ENCODE measurements at regions not wholly inside any gene's neighbourhood (a gene's known extent, or its start where the extent isn't known, plus 50 kb on each side); places are given as distances from the start of the nearest gene placed in this dataset.

DNA sequence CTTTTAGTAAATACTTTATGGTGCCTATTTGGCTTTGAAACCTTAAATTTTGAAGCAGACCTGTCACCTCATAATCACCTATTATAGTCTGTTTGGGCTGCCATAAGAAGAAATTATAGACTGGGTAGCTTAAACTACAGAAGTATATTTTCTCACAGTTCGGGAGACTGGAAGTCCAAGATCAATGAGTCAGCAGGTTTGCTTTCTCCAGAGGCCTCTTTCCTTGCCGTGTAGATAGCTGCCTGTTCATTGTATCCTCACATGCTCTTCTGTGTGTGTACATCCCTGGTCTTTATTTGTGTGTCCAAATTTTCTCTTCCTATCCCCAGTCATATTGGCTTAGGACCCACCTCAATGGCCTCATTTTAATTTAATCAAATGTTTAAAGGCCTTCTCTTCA, 518.2 kb downstream of the ADGRL2 start:
- TF ChIP-seq FOXP2 (optimal IDR thresholded peaks at IDR 0.05; ENCODE audit: borderline replicate concordance, extremely low read depth, extremely low read length, insufficient read depth) (no peak), TAF1 (IDR thresholded peaks at IDR 0.05; ENCODE audit: borderline replicate concordance, insufficient read depth, low read length) (no peak), SIN3A (IDR thresholded peaks at IDR 0.05; ENCODE audit: borderline replicate concordance, insufficient read depth, low read length) (no peak), POLR2AphosphoS5 (IDR thresholded peaks at IDR 0.05; ENCODE audit: low read depth, low read length) (no peak)
- TF ChIP-seq, protein P1, sequence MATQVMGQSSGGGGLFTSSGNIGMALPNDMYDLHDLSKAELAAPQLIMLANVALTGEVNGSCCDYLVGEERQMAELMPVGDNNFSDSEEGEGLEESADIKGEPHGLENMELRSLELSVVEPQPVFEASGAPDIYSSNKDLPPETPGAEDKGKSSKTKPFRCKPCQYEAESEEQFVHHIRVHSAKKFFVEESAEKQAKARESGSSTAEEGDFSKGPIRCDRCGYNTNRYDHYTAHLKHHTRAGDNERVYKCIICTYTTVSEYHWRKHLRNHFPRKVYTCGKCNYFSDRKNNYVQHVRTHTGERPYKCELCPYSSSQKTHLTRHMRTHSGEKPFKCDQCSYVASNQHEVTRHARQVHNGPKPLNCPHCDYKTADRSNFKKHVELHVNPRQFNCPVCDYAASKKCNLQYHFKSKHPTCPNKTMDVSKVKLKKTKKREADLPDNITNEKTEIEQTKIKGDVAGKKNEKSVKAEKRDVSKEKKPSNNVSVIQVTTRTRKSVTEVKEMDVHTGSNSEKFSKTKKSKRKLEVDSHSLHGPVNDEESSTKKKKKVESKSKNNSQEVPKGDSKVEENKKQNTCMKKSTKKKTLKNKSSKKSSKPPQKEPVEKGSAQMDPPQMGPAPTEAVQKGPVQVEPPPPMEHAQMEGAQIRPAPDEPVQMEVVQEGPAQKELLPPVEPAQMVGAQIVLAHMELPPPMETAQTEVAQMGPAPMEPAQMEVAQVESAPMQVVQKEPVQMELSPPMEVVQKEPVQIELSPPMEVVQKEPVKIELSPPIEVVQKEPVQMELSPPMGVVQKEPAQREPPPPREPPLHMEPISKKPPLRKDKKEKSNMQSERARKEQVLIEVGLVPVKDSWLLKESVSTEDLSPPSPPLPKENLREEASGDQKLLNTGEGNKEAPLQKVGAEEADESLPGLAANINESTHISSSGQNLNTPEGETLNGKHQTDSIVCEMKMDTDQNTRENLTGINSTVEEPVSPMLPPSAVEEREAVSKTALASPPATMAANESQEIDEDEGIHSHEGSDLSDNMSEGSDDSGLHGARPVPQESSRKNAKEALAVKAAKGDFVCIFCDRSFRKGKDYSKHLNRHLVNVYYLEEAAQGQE (IDR thresholded peaks at IDR 0.05; ENCODE audit: insufficient read depth in 1 of 2, low read depth in 2 of 2, low read length in 2 of 2): no peak

DNA sequence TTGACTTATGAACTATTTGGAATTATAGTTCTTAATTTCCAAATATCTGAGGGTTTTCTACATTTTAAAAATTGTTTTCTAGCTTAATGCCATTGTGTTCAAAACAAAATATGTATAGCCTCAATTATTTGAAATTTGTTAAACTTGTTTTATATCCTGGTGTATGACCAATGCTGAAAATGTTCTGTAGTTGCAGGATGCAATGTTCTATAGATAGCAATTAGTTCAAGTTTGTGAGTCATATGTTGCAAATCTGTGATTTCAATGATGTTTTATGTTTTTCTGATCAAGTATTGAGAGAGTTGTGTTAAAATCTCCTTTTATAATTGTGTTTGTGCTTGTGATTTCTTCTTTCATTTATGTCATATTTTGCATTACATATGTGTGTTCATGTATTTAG, 517.5 kb downstream of the ADGRL2 start:
- TF ChIP-seq TAF1 (IDR thresholded peaks at IDR 0.05; ENCODE audit: borderline replicate concordance, insufficient read depth, low read length): no peak
- TF ChIP-seq SIN3A (IDR thresholded peaks at IDR 0.05; ENCODE audit: borderline replicate concordance, insufficient read depth, low read length): no peak
- TF ChIP-seq POLR2AphosphoS5 (IDR thresholded peaks at IDR 0.05; ENCODE audit: low read depth, low read length): no peak
- TF ChIP-seq FOXP2 (optimal IDR thresholded peaks at IDR 0.05; ENCODE audit: borderline replicate concordance, extremely low read depth, extremely low read length, insufficient read depth): no peak
- TF ChIP-seq, protein P1 (IDR thresholded peaks at IDR 0.05; ENCODE audit: insufficient read depth in 1 of 2, low read depth in 2 of 2, low read length in 2 of 2): no peak

DNA sequence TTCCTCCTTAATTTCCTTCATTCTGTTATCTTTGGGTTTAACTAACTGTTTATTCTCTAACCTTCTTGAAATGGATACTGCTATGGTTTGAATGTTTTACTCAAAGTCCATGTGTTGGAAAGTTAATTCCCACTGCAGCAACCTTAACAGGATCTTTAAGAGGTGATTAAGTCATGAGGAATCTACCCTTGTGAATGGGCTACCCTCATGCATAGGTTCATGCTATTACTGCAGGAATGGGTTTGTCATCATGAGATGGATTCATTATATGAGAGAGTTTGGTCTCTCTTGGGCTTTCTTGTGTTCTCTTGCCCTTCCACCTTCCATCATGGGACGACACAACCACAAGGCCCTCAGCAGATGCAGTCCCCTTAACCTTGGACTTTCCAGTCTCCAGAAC, 516.9 kb downstream of the ADGRL2 start:
- TF ChIP-seq TAF1 (IDR thresholded peaks at IDR 0.05; ENCODE audit: borderline replicate concordance, insufficient read depth, low read length): no peak
- TF ChIP-seq FOXP2 (optimal IDR thresholded peaks at IDR 0.05; ENCODE audit: borderline replicate concordance, extremely low read depth, extremely low read length, insufficient read depth): no peak
- no peak for TF ChIP-seq POLR2AphosphoS5 (IDR thresholded peaks at IDR 0.05; ENCODE audit: low read depth, low read length)
- TF ChIP-seq, protein P1 (IDR thresholded peaks at IDR 0.05; ENCODE audit: insufficient read depth in 1 of 2, low read depth in 2 of 2, low read length in 2 of 2): no peak
- no peak for TF ChIP-seq SIN3A (IDR thresholded peaks at IDR 0.05; ENCODE audit: borderline replicate concordance, insufficient read depth, low read length)

DNA sequence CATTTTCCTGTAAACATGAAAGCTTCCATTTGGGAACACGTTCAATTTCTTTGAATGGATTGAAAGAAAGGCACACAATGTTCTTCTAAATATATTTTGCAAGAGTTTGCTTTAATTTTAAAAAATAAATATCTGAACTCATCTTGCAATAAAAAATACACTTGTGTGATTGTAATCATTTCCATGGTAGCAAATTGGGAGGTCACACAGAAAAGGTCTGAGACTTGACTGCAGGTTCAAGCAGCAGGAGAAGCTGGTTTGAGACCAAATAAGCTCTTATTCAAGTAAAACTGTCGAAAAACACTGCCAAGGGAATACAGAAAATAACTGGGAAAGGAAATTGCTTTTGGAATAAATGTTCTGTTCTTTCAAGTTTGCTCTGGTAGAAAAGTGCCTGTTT, 498.9 kb downstream of the ADGRL2 start:
- no peak for TF ChIP-seq FOXP2 (optimal IDR thresholded peaks at IDR 0.05; ENCODE audit: borderline replicate concordance, extremely low read depth, extremely low read length, insufficient read depth)
- no peak for TF ChIP-seq POLR2AphosphoS5 (IDR thresholded peaks at IDR 0.05; ENCODE audit: low read depth, low read length)
- TF ChIP-seq TAF1 (IDR thresholded peaks at IDR 0.05; ENCODE audit: borderline replicate concordance, insufficient read depth, low read length): no peak
- TF ChIP-seq, protein P1 (IDR thresholded peaks at IDR 0.05; ENCODE audit: insufficient read depth in 1 of 2, low read depth in 2 of 2, low read length in 2 of 2): no peak
- TF ChIP-seq SIN3A (IDR thresholded peaks at IDR 0.05; ENCODE audit: borderline replicate concordance, insufficient read depth, low read length): no peak

DNA sequence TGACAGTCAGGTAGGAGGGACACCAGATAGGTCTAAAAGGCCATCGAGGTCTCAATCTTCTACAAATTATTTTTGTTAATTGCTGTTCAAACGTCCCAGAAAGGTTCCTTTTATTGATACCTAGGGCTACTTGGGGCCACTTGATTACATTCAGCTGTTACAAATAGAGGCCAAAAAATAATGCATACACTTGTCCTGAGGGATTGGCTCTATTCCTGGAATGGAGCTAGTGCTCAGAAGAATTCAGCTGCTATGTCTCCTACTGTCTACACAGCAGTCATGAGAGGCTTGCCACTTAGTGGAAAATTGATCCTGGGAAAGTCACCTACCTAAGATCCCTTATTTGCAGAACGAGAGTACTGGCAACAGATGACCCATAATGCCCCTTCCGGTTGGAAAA, 498.3 kb downstream of the ADGRL2 start:
- TF ChIP-seq, protein P1 (IDR thresholded peaks at IDR 0.05; ENCODE audit: insufficient read depth in 1 of 2, low read depth in 2 of 2, low read length in 2 of 2): no peak
- TF ChIP-seq TAF1 (IDR thresholded peaks at IDR 0.05; ENCODE audit: borderline replicate concordance, insufficient read depth, low read length): no peak
